GM12874 (cell line): ENCODE measurements at regions not wholly inside any gene's neighbourhood (a gene's known extent, or its start where the extent isn't known, plus 50 kb on each side); places are given as distances from the start of the nearest gene placed in this dataset.

Experiments used
- TF ChIP-seq, protein P1 (sequence below): IDR thresholded peaks from 2 replicates; pipeline ENCODE4 v1.5.1; 2011; ENCODE audit warnings: low read depth, mild to moderate bottlenecking, control low read depth, low read length, moderate library complexity; ENCODE audit not compliant: insufficient read depth

DNA sequence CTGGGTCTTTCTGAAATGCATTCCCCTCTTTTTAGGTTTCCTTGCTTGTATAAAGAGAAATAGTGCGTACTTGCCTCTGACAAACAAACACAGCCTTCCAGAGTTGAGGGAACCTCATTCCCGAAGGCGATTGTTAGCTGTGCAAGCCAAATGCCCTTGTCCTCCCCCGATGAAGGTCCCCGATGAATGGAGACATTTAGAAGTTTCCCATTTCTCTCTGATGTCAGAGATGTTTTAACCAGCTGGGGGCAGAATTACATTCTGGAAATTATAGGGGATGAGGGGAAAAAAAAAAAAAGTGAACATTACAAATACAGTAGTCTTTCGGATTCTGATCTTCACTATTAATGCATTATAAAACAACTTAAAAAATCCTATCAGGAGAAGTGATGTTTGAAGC is 366.8 kb downstream of the VRK1 start:
- TF ChIP-seq, protein P1, sequence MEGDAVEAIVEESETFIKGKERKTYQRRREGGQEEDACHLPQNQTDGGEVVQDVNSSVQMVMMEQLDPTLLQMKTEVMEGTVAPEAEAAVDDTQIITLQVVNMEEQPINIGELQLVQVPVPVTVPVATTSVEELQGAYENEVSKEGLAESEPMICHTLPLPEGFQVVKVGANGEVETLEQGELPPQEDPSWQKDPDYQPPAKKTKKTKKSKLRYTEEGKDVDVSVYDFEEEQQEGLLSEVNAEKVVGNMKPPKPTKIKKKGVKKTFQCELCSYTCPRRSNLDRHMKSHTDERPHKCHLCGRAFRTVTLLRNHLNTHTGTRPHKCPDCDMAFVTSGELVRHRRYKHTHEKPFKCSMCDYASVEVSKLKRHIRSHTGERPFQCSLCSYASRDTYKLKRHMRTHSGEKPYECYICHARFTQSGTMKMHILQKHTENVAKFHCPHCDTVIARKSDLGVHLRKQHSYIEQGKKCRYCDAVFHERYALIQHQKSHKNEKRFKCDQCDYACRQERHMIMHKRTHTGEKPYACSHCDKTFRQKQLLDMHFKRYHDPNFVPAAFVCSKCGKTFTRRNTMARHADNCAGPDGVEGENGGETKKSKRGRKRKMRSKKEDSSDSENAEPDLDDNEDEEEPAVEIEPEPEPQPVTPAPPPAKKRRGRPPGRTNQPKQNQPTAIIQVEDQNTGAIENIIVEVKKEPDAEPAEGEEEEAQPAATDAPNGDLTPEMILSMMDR: no peak

DNA sequence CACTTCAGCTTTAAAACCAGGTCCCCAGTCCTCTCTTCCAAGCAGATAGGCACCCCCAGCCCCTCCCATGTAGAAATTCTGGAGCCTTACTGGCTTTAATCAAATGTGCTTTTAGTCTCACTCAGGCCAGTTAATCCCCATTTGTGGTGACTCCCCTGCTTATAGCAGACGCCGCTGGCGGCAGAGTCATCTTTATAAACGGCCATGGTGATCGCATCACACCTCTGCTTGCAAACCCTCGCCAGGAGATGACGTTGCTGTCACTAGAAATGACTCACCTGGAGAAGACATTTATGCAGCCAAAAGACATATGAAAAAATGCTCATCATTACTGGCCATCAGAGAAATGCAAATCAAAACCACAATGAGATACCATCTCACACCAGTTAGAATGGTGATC is 369.3 kb downstream of the VRK1 start:
- TF ChIP-seq, protein P1: no peak

DNA sequence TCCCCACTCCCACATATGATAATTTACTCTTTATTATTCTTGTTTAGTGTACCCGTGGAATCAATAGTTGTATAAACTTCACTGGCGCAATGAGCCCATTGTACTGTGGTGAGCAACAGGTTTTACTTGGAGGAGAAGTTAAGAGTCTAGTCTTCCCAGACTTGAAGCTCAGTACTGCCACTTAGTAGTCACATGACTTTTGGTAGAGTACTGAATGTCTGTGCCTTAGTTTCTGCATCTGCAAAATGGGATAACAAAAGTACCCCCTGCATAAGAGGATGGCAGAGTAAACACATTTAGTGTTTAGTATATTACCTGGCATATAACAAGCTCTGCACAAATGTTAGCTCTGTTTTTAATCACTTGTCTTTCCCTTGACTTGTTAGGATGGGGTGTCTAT is 375.5 kb downstream of the VRK1 start:
- TF ChIP-seq, protein P1: no peak

DNA sequence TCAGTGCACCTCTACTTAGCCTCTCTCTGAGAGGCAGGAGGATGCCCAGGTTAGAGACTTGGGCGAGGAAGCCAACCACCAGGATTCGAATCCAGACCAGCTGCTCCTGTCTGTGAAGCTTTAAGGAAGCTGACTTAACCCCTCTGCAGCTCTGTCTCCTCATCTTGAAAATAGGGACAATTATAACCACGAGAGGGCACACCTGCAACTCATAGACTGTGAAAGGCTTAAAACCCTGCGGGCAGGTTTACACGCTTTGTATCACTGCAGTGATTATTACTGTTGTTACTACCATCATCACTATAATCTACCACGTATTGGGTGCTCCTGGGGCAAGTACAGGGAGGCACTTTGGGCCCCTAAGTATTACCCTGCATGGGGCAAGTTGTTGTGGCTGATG is 379.8 kb downstream of the VRK1 start:
- TF ChIP-seq, protein P1: no peak

DNA sequence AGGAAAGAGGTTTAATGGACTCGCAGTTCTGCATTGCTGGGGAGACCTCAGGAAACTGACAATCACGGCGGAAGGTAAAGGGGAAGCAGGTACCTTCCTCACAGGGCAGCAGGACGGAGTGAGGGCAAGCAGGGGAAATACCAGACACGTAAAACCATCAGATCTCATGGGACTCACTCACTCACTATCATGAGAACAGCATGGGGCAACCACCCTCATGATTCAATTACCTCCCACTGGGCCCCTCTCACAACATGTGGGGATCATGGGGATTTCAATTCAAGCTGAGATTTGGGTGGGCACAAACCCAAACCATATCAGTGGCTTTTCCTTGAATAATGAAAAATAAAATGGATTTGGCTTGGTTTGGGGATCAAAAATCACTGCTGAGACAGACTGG is 380.5 kb downstream of the VRK1 start:
- TF ChIP-seq, protein P1: no peak

DNA sequence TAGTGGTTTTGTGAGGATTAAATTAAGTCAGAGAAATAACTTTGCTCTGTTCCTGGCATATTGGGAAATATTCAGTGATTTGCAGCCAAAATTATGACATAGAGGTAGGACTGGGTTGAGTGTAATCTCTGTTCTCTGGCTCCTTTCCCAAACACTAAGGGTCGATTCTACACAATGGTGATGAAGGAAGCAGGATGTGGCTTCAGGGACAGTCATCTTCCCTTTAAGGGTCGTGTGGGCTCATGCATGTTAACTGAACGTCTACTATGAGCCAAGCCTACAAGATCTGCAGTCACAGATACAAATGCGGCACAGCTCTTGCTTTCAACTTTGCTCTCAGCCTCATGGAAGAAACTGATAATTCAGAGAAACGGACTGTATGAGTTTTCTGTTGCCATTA is 381.6 kb downstream of the VRK1 start:
- TF ChIP-seq, protein P1: no peak

DNA sequence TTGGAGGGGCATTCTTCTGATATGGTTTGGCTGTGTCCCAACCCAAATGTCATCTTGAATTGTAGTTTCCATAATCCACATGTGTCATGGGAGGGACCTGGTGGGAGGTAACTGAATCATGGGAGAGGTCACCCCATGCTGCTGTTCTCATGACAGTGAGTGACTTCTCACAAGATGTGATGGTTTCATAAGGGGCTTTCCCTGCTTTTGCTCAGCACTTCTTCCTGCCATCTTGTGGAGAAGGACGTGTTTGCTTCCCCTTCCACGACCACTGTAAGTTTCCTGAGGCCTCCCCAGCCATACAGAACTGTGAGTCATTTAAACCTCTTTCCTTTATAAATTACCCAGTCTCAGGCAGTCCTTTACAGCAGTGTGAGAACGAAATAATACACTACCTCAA is 382.4 kb downstream of the VRK1 start:
- TF ChIP-seq, protein P1: no peak
